ENCODE measurements at regions not wholly inside any gene's neighbourhood (a gene's known extent, or its start where the extent isn't known, plus 50 kb on each side); places are given as distances from the start of the nearest gene placed in this dataset.
A peak's percentile ranks its signal among the peaks of the same experiment; 100 is the strongest.
"Not testable (repeated sequence)": the region's sequence is repeated elsewhere in the genome, so short reads cannot be mapped to it uniquely, and the experiment has no call there.

DNA sequence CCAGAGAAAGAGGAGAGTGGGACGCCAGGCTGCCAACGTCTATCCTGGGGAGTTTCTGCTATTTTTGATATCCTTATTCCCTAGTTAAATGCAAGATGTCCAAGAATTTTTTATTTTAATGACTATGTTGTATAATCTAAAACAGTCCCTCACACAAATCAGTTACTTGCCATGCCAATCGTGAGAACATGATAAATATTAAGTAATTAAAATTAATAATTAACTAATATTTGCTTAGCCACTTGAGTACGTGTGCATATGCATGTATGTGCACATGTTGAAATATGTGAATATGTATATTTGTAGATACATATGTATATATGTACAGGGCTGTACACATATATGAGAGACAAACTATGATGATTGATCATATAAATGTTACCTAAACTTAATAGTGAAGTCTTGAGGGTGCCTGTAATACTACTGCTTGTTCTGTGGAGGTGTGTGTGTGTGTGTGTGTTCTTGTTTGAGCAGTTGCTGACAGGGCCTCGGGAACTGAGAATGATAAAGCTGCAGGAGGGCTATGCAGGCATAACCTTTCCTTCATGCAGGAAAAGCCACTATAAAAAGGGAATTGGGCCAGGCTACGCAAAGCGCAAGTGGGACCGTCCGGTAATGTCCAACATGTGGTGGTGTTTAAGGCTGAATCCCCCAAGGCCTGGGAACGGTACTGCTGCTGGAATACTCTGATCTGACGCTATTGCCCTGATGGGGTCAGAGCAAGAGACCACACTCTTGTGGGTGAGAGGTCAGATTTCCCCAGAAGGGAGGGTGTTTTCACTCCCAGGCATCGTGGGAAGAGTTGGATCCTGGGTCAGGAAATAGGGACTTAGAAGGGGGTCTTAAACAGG is 148.3 kb upstream of the TBX18 start:
- Histone ChIP-seq H3K4me3 (no peak overlapping the region), H3K27ac (no peak overlapping the region)

DNA sequence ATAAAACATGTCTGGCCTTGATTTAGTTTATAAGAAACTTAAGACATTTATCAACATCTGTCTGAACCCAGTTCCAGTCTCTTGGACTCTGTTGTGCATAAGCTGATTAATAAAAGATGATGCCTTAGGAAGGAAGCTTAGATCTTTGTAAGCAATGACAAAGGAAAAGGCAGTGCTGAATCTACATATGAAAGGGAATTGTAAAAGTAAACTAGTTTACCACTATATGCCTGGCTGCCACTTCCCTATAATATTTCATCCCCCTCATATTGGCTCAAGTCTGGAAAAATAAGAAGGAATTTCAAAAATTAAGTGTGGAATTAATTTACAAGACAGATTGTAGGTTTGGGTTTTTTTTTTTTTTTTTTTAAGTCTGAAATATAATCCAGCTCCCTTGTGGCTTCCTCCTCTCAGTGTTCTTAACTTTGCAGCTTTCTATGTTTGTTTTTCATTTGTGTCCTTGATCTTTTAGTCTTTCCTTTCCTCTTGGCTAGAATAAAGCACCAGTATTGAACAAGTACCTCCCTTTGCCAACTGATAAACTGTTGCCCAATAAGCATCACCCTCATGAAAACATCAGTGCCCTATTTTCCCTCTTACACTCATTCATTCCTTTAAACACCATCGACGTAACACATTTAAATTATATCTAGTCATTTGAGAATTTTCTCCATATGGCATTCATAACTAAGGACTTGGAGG is 146.7 kb upstream of the TBX18 start:
- no peak overlapping the region for H3K27ac ChIP-seq
- H3K4me3 ChIP-seq: no peak overlapping the region

DNA sequence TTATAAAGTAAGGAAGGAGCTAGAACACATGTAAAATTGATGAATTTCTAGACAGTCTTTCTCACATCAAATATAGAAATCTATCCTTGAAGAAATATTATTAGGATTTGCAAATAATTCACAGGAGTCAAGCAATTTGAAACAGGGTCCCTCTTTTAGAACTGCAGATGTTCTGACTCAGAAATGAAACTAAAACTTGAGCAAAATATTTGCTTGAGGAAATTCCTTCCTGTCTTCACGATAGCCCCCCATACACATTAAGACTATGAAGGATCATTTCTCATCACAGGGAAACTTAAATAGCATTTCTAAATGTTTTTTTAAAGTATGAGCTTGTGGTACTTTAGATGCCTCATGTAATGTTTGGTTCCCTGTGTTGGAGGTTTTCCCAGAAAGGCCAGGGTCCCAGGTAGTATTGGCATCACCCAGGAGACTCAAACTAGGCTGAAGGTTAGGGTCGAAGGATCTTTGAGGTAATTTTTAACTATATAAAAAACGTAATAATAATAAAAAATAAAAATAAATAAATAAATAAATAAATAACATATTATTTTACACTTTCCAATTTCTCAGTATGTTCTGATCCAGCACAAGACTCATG is 144.0 kb upstream of the TBX18 start:
- H3K27ac ChIP-seq: no peak overlapping the region

DNA sequence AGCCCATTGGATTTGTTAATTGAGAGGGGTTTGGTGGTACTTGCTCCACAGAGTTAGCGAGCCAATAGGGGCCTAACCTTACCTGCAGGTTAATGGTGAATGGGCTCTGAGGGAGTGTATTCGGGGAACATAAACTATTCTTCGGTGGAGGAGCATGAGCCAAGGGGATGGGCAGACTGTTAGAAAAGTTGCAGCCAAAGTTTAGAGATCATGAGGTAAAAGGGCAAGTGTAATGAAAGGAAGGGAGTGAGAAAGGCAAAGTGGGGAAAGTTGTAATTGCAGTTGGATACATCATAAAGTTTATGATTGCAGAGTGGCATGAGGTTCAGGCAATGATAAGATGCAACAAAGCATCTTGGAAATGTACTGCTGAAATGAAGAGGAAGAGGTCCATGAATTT is 142.1 kb upstream of the TBX18 start:
- Histone ChIP-seq H3K4me3 (no peak overlapping the region), H3K27ac (no peak overlapping the region)

More for the DNA sequence above, 144.0 kb upstream of the TBX18 start:
- no peak overlapping the region for H3K4me3 ChIP-seq

DNA sequence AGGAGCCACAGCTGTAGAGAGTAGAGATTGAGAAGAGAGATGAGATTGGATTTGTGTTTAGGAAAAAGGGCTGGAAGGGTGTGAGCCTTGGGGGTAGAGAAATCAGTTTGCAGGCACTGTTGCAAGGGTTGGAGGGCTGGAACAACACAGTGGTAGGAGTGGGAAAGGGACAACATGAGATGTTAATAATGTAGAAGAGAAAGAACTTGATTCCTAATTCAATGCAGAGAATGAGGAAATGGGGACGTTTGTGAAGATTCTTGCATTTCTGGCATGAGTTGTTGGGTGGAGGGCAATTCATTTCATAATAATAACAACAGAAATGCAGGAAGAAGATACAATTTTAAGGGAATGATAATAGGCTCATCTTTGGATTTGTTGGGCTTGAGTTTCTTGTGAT is 141.4 kb upstream of the TBX18 start:
- no peak overlapping the region for H3K27ac ChIP-seq
- no peak overlapping the region for H3K4me3 ChIP-seq

DNA sequence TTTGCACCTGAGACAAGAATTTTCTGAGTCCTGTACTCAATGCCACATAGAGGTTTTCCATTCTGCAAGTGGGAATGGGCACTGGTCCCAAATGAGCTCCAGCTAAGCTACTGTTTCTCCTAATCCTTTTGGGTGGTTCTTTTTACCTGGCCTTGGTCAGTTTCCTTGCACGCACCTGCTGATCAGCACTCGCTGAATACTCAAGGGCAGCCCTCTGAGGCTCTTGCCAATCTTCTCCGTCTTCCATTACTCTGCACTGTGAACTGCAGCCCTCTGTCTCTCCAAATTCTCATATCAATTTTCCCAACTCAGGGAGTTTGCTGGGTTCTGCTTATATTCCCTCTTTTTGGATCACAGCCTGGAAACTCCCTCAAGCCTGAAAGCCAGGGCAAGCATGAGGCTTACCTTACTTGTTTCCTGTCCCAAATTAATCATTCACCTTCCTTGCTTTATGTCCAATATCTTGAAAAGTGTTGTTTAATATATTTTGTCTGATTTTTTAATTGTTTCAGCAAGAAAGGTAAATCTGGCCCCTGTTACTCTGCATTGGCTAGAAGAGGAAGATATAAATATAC is 138.0 kb upstream of the TBX18 start:
- Histone ChIP-seq H3K4me3 (no peak overlapping the region), H3K27ac (no peak overlapping the region)

DNA sequence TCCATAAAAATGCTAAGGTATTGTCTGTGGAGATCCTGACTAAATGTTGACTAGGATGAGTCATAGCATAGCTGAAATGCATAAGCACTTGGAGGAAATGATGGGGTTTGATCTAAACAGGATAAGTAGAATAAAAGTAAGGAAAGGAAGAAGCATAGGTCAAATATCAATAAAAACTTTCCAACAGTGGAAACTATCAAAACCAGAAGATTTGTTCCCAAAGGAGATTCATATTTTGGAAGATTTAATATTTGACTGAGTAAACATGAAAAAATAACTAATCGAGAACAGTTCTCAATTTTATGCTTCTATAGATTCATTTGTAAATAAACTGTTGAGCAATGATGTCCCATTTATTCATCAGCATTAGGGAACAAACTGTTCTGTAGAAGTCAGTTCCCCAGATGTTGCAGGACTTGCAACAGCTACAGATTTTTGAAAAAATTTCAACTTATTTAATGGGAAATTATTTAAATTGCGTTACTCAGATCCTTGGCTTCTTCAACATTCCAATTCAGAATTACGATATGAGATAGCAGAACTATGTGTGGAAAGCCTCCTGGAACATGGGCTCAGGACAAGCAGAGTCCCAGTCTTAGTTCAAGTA is 133.7 kb upstream of the TBX18 start:
- no peak overlapping the region for H3K4me3 ChIP-seq

DNA sequence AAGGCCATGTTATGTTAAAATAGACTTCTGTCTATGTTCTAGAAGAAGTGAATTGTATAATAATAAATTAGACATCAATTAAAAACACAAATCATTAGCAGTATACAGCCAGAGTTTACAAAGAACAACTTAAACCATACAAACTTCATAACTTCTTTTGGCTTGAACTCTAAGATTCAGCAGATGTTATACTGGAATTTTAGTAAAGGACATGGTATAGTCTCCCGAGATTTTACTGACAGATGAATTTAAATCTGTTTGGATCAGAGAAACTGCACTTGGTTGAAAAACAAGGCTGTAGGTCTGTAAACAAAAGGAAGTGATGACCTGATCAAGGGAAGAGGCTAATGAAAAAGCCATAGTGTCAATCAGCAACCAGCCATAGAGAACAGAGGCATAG is 132.6 kb upstream of the TBX18 start:
- Histone ChIP-seq H3K27ac (no peak overlapping the region), H3K4me3 (no peak overlapping the region)

More for the DNA sequence above, 133.7 kb upstream of the TBX18 start:
- H3K27ac ChIP-seq: no peak overlapping the region

DNA sequence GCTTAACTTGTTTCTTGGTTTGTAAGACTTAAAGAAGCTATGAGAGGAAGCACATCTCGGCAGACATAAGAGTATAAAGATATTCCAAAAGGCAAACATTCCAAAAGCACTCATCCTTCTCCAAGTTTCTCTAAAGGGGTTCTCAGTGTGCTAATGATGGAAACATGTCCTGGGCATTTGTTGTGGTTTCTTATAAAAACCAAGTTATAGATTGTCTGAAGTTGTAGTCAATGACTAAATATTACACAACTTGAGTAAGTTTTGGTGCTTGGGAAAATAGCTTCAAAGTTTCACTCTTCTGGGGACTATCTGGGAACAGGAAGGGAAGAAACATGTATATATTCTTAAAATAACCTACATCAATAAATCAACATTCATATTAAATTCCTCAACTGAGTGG is 128.3 kb upstream of the TBX18 start:
- peak overlapping the region in 1 of 21 experiments; percentile 17 for H3K27ac ChIP-seq
- no peak overlapping the region for H3K4me3 ChIP-seq

DNA sequence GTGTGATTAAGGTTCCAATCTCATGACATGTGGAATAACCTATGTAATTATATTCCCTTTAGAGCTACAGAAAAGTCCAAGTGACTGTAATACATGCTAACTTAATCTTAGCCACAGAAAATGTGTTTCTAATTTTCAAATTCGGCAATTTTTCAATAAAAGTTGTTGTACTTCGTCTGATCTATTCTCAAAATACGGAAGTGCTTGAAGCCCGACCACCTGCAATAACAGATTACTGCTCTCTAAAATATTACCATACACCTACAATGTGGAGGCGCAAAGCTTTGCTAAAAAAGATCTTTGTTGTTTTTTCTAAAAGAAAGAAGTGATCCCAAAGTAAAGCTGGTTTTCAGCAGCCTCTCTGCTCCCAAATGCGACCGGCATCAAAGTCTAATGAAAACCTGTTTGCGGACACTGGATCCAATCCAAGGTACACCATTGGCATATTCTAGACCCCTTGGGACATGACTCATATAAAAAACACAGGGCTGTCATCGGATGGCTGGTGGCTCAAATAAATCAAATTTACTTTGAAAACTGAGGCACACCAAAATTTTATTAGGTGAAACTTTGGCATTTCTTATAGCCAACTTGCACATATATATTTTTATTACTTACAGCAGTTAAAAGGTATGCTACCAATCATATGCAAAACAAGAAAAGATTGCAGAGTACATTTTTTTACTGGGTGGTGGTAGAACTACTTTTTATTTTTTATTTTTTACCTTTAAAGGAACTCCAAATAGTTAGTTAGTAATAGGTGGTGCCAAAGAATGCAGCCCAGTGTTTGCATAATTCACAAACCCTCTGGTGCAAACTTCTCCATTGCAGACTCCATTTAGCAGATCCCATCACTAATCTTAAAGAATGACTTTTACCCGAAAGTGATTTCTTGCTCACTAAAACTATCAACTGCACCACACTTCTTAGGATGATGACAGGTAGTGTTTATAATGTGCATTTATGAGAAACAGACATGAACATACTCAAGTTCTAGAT is 118.7 kb upstream of the TBX18 start:
- Histone ChIP-seq H3K27ac (no peak overlapping the region), H3K4me3 (no peak overlapping the region)

DNA sequence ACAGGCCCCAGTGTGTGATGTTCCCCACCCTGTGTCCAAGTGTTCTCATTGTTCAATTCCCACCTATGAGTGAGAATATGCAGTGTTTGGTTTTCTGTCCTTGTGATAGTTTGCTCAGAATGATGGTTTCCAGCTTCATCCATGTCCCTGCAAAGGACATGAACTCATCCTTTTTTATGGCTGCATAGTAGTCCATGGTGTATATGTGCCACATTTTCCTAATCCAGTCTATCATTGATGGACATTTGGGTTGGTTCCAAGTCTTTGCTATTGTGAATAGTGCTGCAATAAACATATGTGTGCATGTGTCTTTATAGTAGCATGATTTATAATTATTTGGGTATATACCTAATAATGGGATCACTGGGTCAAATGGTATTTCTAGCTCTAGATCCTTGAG is 115.0 kb upstream of the TBX18 start:
- H3K4me3 ChIP-seq, H3K27ac ChIP-seq: not testable (repeated sequence)

DNA sequence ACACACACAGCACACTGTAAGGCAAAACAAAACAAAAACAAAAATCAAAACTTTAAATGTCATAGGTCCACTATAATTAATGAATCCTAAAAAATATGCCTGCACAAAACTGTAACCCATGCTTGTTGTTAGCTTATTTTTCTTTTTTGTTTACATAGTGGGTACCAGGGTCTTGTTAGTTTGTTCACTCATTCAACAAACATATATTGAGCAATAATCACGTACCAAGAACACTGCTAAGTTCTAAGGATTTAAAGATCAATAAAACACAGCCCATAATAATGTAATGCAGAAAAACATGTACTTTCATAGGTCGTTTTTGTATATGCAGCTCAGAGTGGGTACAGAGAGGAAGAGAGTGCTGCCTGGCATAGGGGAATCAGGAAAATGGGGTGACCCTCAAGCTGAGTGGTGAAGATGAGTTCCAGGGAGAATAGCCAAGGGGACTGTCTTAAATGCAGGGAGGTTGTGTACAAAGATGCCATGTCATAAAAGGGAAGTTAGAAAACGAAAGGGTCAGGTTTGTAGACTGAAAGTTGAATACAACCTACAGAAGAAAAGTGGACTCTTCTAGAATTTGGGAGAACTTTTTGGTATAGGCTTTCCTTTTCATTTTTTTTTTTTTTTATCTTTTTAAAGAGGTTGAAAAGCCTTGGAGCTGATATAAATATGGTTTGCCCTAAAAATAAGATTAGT is 113.3 kb upstream of the TBX18 start:
- H3K27ac ChIP-seq: no peak overlapping the region

DNA sequence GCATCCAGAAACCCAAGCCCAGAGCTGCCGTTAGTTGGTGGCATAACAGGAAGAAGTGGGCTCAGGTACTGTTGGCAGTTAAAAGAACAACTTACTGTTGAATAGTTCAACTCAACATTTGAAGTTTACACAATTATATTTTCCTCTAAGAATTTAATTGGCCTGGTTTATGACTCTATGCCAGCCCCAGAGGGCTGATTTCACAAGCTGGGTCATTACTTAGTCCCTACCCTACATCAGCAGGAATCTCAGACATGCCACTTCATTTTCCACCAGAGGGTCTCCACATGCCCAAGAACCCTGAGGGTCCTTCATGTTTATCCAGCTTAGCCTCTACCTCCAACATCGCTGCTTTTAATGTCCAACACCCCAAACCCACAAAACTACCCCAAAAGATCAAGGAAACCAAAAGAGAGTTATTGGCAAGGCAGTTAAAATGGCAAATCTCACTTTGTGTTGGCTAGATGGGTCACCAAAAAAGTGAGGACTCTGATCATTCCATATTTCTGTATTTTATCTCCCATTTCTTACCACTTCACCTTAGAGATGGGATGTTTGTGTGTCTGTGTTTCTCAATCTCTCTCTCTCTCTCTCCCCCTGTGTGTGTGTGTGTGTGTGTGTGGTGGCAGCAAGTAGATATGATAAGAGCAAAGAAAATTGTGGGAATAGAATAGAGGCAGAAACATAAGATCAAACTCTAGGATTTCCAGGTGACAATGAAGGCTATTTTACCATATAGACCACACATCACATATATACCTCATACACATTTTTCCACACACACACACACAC is 112.5 kb upstream of the TBX18 start:
- Histone ChIP-seq H3K27ac (no peak overlapping the region), H3K4me3 (no peak overlapping the region)

More for the DNA sequence above, 113.3 kb upstream of the TBX18 start:
- no peak overlapping the region for H3K4me3 ChIP-seq

DNA sequence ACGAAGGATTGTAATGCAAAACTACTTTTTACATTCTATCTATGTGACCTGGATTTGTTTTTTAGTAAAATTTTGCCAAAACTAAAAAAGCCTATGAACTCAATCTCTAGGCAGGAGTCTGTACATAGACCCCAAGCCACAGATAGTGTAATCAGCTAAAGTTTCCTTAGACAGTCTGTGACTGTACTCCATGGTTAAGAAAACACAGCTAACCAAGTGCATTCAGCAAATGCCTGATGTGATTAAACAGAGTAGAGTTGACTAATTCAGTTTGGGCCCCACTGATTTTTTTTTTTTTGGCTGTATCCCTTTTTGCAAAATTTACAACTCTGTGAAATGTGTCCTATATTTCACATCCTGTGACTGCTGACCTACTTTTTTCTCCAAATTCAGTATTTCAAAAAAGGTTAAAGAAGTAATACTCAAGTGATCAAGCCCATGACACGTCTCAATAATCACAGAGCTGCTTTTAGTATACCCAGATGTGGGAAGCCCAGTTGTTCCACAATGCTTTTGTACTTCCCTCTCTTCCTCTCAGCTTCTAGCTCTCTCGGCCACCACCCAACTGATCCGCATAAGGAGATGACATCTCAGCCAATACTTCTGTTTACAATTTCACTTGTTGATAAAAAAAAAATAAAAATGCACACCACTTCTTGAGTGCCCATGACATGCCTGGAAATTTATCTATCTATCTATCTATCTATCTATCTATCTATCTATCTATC is 108.8 kb upstream of the TBX18 start:
- Histone ChIP-seq H3K27ac (no peak overlapping the region), H3K4me3 (no peak overlapping the region)

DNA sequence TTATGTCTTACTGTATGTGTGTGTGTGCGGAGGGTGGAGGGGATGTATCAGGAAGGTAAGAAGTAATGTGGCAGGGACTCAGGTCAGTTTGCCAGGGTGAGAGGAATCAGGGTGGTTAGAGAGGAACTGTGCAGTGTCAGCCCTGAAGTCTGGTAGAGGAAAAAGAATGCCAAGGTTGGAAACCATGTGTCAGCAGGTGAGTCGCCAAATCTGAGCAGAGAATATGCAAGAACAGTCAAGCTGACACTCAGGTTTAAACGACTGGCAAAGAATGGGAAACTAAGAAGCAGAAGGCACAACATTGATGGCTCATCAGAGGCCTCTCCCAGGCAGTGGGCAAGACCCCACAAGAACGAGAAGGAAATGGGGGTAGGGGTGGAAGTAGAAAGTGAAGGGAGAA is 107.5 kb upstream of the TBX18 start:
- H3K27ac ChIP-seq: no peak overlapping the region
- no peak overlapping the region for H3K4me3 ChIP-seq

DNA sequence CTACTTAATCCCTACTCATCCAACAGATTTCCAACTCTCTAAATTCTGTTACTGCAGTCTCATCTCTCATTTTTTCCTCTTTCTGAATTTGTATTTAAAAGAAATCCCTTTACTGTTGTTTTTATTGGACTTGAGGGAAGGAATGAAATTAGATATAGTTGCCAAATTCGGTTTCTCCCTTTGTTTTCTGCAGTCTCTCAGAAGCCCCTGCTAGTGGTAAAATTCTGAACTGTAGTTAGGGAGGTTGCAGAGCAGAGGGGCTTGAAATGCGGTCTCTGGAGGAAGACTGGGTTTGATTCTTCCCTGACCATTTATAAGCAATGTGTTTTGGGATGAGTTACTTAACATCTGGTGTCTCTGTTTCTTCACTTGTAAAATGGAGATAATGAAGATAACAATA is 106.3 kb upstream of the TBX18 start:
- Histone ChIP-seq H3K27ac (no peak overlapping the region), H3K4me3 (no peak overlapping the region)

DNA sequence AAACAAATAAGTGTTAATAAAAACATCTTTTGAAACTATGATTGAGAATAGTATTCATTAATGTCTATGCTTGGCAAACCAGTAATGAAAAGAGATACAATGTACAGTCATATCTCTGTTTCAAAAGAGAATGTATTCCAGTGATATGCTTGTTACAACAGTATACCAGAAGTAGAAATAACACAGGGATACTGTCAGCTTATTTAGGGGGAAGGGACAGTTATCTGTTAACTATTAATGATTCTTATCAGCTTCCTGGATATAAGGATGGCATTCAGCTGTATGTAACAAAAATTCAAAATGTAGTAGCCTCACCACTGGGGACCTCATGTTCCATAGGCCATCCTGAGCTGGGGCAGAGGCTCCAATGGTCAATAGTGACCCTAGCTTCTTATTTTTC is 103.8 kb upstream of the TBX18 start:
- H3K4me3 ChIP-seq: no peak overlapping the region
- H3K27ac ChIP-seq: no peak overlapping the region

Data from skin epidermis (tissue), 12 donors.